ENCODE measurements at regions not wholly inside any gene's neighbourhood (a gene's known extent, or its start where the extent isn't known, plus 50 kb on each side); places are given as distances from the start of the nearest gene placed in this dataset.
"Not testable (repeated sequence)": the region's sequence is repeated elsewhere in the genome, so short reads cannot be mapped to it uniquely, and the experiment has no call there.

GRCh38 chr4:79574741-79575451, 166.9 kb upstream of the GK2 start:
- Histone ChIP-seq H2AFZ (ENCODE audit: low read length) (no peak overlapping the region), H3K4me1 (ENCODE audit: insufficient read depth, low read length) (no peaks in the 10 kb centered on the region), H3K79me2 (ENCODE audit: insufficient read depth, low read length) (no peaks in the 10 kb centered on the region), H3K27ac (ENCODE audit: low read depth, low read length) (no peak overlapping the region), H3K9me3 (ENCODE audit: low read depth, low read length) (no peaks in the 10 kb centered on the region), H3K27me3 (ENCODE audit: insufficient read depth, low read length) (no peaks in the 10 kb centered on the region), H3K4me3 (ENCODE audit: insufficient read depth, low read length) (no peak overlapping the region), H4K20me1 (ENCODE audit: insufficient read depth, low read length) (no peaks in the 10 kb centered on the region), H3K36me3 (ENCODE audit: insufficient read depth, low read length) (no peaks in the 10 kb centered on the region), H3K4me2 (ENCODE audit: insufficient read depth, low read length) (no peak overlapping the region)
- DNase-seq (ENCODE audit: insufficient read length, low spot score, missing footprints), result no peak
- TF ChIP-seq, protein P1, sequence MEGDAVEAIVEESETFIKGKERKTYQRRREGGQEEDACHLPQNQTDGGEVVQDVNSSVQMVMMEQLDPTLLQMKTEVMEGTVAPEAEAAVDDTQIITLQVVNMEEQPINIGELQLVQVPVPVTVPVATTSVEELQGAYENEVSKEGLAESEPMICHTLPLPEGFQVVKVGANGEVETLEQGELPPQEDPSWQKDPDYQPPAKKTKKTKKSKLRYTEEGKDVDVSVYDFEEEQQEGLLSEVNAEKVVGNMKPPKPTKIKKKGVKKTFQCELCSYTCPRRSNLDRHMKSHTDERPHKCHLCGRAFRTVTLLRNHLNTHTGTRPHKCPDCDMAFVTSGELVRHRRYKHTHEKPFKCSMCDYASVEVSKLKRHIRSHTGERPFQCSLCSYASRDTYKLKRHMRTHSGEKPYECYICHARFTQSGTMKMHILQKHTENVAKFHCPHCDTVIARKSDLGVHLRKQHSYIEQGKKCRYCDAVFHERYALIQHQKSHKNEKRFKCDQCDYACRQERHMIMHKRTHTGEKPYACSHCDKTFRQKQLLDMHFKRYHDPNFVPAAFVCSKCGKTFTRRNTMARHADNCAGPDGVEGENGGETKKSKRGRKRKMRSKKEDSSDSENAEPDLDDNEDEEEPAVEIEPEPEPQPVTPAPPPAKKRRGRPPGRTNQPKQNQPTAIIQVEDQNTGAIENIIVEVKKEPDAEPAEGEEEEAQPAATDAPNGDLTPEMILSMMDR (IDR thresholded peaks at IDR 0.05; ENCODE audit: extremely low read depth, low read depth, low read length), result no peak

GRCh38 chr4:79563219-79563618, 155.2 kb upstream of the GK2 start:
- H3K27ac ChIP-seq (ENCODE audit: low read depth, low read length), result no peak overlapping the region
- no peaks in the 10 kb centered on the region for H3K9me3 ChIP-seq (ENCODE audit: low read depth, low read length)
- no peaks in the 10 kb centered on the region for H3K27me3 ChIP-seq (ENCODE audit: insufficient read depth, low read length)
- H2AFZ ChIP-seq (ENCODE audit: low read length), result no peak overlapping the region
- H3K79me2 ChIP-seq (ENCODE audit: insufficient read depth, low read length), result no peaks in the 10 kb centered on the region
- DNase-seq (ENCODE audit: insufficient read length, low spot score, missing footprints), result no peak
- H3K4me3 ChIP-seq (ENCODE audit: insufficient read depth, low read length), result no peak overlapping the region
- no peaks in the 10 kb centered on the region for H3K36me3 ChIP-seq (ENCODE audit: insufficient read depth, low read length)
- no peak overlapping the region for H3K4me2 ChIP-seq (ENCODE audit: insufficient read depth, low read length)
- TF ChIP-seq, protein P1 (IDR thresholded peaks at IDR 0.05; ENCODE audit: extremely low read depth, low read depth, low read length), result no peak
- H4K20me1 ChIP-seq (ENCODE audit: insufficient read depth, low read length), result no peaks in the 10 kb centered on the region
- H3K4me1 ChIP-seq (ENCODE audit: insufficient read depth, low read length), result no peaks in the 10 kb centered on the region

DNA sequence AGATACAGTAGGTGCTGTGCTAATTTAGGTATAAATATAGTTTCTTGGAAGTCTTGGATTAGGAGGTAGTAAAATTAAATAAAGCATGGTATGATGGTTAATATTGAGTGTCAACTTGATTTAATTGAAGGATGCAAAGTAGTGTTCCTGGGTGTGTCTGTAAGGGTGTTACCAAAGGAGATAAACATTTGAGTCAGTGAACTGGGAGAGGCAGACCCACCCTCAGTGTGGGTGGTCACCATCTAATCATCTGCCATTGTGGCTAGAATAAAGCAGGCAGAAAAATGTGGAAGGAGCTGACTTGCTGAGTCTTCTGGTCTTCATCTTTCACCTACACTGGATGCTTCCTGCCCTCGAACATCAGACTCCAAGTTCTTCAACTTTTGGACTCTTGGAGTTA, 153.7 kb upstream of the GK2 start:
- Histone ChIP-seq H3K27me3 (ENCODE audit: insufficient read depth, low read length) (no peaks in the 10 kb centered on the region), H4K20me1 (ENCODE audit: insufficient read depth, low read length) (no peaks in the 10 kb centered on the region), H3K4me3 (ENCODE audit: insufficient read depth, low read length) (no peak overlapping the region), H3K27ac (ENCODE audit: low read depth, low read length) (no peak overlapping the region), H3K4me2 (ENCODE audit: insufficient read depth, low read length) (no peak overlapping the region), H3K4me1 (ENCODE audit: insufficient read depth, low read length) (no peaks in the 10 kb centered on the region), H3K9me3 (ENCODE audit: low read depth, low read length) (no peaks in the 10 kb centered on the region), H3K36me3 (ENCODE audit: insufficient read depth, low read length) (no peaks in the 10 kb centered on the region), H2AFZ (ENCODE audit: low read length) (no peak overlapping the region), H3K79me2 (ENCODE audit: insufficient read depth, low read length) (no peaks in the 10 kb centered on the region)
- TF ChIP-seq, protein P1 (IDR thresholded peaks at IDR 0.05; ENCODE audit: extremely low read depth, low read depth, low read length), result no peak
- DNase-seq (ENCODE audit: insufficient read length, low spot score, missing footprints), result no peak

- H3K4me3 ChIP-seq (ENCODE audit: insufficient read depth, low read length); H3K27me3 ChIP-seq (ENCODE audit: insufficient read depth, low read length); H3K79me2 ChIP-seq (ENCODE audit: insufficient read depth, low read length); DNase-seq (ENCODE audit: insufficient read length, low spot score, missing footprints); H3K4me2 ChIP-seq (ENCODE audit: insufficient read depth, low read length); H3K27ac ChIP-seq (ENCODE audit: low read depth, low read length); H3K36me3 ChIP-seq (ENCODE audit: insufficient read depth, low read length); H2AFZ ChIP-seq (ENCODE audit: low read length); H3K9me3 ChIP-seq (ENCODE audit: low read depth, low read length); H4K20me1 ChIP-seq (ENCODE audit: insufficient read depth, low read length); H3K4me1 ChIP-seq (ENCODE audit: insufficient read depth, low read length): not testable (repeated sequence)
These were observed 151.4 kb upstream of the GK2 start for GRCh38 chr4:79559398-79559797.
